ENCODE measurements at regions not wholly inside any gene's neighbourhood (a gene's known extent, or its start where the extent isn't known, plus 50 kb on each side); places are given as distances from the start of the nearest gene placed in this dataset.

DNA sequence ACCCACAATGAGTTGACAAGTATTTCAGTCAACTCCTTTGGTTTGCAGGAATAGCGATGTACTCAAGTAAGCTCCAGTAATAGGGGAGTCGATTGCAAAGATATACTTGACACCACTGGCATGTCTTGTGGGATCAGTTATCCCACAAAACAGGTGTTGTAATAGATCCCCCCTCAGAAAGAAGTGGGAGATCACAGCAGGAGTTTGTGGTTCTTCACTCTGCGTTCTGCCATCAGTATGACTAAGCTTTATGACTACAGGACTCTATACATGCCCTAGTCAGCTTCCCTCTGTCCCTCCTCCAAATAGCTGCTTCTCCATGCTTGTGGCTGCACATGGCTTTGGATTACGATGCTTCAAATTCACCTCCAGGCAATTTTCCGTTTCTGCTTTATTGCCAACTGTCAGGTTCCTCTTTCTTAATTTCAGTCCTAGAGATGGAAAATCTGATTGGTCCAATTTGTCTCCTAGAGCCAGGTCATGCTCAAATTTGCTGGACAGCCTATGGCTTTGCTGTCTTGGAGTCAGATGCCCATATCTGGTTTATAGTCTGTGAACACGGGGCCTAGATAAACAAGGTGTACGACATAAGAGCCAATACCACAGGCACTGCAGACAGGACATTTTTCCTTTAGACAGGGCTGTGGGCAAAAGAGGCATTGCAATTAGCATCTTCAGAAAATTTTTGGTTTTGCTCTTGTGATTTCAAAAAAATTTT, 221.7 kb downstream of the PAX3 start:
- no peak for TF ChIP-seq EZH2phosphoT487 (IDR thresholded peaks at IDR 0.05; ENCODE audit: insufficient read depth, low read depth)
- TF ChIP-seq EZH2 (IDR thresholded peaks at IDR 0.05; ENCODE audit: insufficient read depth, poor library complexity, severe bottlenecking) = no peak
- H3K27me3 ChIP-seq (replicated peaks; ENCODE audit: insufficient read depth) = no peaks in the 10 kb centered on the region; the same call in 1 of the 2 replicates
- no peak overlapping the region for H3K4me3 ChIP-seq
- no peaks in the 10 kb centered on the region for H3F3A ChIP-seq (ENCODE audit: insufficient read depth)
- H3K9me3 ChIP-seq (ENCODE audit: low read depth) = no peaks in the 10 kb centered on the region
- H3K27ac ChIP-seq = no peak overlapping the region
- no peaks in the 10 kb centered on the region for H3K79me2 ChIP-seq (ENCODE audit: insufficient read depth)
- 37 to 44% methylated on average over 7 of the region's 7 CpGs for WGBS, 2 experiments (ENCODE audit: low coverage in 1 of 2, low lambda C conversion rate in 2 of 2, missing lambda C conversion rate in 2 of 2)
- H2AFZ ChIP-seq = no peak overlapping the region
- in situ Hi-C loops (cut with MboI) = no loop called here
- no peaks in the 10 kb centered on the region for H3K9me2 ChIP-seq (ENCODE audit: insufficient read depth)
- H3K4me2 ChIP-seq (ENCODE audit: unreplicated experiment) = no peak overlapping the region
- H3K36me3 ChIP-seq (ENCODE audit: low read depth) = no peaks in the 10 kb centered on the region
- H4K20me1 ChIP-seq (ENCODE audit: insufficient read depth) = no peaks in the 10 kb centered on the region
- no peak for DNase-seq
- H3K4me1 ChIP-seq (ENCODE audit: insufficient read depth) = no peaks in the 10 kb centered on the region
- H3K9ac ChIP-seq = no peak overlapping the region

DNA sequence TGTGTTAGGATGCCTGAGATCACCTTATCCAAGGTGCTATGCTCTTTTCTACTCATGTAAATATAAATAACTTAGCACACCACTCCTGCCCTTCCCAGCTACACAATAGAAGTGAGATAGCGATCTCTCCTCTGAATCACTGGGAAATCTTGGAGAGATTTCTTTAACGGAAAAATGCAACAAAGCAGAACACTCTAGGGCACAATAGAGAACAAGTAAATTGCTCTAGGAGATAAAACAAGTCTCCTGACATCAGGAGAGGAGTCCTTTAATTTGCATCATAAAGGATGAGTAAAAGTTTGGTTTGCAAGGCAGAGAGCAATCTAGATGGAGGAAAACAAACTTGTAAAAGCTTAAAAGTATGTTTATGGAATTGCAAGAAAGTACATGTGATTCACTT, 224.1 kb downstream of the PAX3 start:
- Histone ChIP-seq H3K36me3 (ENCODE audit: low read depth) (no peaks in the 10 kb centered on the region), H3K4me2 (ENCODE audit: unreplicated experiment) (no peak overlapping the region), H3K4me3 (no peak overlapping the region), H3K9me3 (ENCODE audit: low read depth) (no peaks in the 10 kb centered on the region), H3K27ac (no peak overlapping the region), H2AFZ (no peak overlapping the region), H3K9me2 (ENCODE audit: insufficient read depth) (no peaks in the 10 kb centered on the region), H4K20me1 (ENCODE audit: insufficient read depth) (no peaks in the 10 kb centered on the region), H3K9ac (no peak overlapping the region), H3F3A (ENCODE audit: insufficient read depth) (no peaks in the 10 kb centered on the region), H3K79me2 (ENCODE audit: insufficient read depth) (no peaks in the 10 kb centered on the region), H3K4me1 (ENCODE audit: insufficient read depth) (no peaks in the 10 kb centered on the region), H3K27me3 (replicated peaks; ENCODE audit: insufficient read depth) (no peaks in the 10 kb centered on the region)
- in situ Hi-C loops (cut with MboI) = loop anchor here (25.0 kb wide), 1 partner anchor 488 kb away; no protein-coding TSS in a partner anchor
- TF ChIP-seq EZH2phosphoT487 (IDR thresholded peaks at IDR 0.05; ENCODE audit: insufficient read depth, low read depth) = no peak
- no peak for TF ChIP-seq EZH2 (IDR thresholded peaks at IDR 0.05; ENCODE audit: insufficient read depth, poor library complexity, severe bottlenecking)
- WGBS, 2 experiments (ENCODE audit: low coverage in 1 of 2, low lambda C conversion rate in 2 of 2, missing lambda C conversion rate in 2 of 2) = 3 to 6% methylated on average over 2 of the region's 2 CpGs
- no peak for DNase-seq

GRCh38 chr2:222071911-222072310, 226.9 kb downstream of the PAX3 start:
- Histone ChIP-seq H3F3A (ENCODE audit: insufficient read depth) (no peaks in the 10 kb centered on the region), H3K9me3 (ENCODE audit: low read depth) (no peaks in the 10 kb centered on the region), H4K20me1 (ENCODE audit: insufficient read depth) (no peaks in the 10 kb centered on the region), H2AFZ (no peak overlapping the region), H3K9ac (no peak overlapping the region), H3K4me1 (ENCODE audit: insufficient read depth) (no peaks in the 10 kb centered on the region), H3K27ac (no peak overlapping the region), H3K4me2 (ENCODE audit: unreplicated experiment) (no peak overlapping the region), H3K27me3 (replicated peaks; ENCODE audit: insufficient read depth) (no peaks in the 10 kb centered on the region), H3K79me2 (ENCODE audit: insufficient read depth) (no peaks in the 10 kb centered on the region), H3K36me3 (ENCODE audit: low read depth) (no peaks in the 10 kb centered on the region), H3K4me3 (no peak overlapping the region), H3K9me2 (ENCODE audit: insufficient read depth) (no peaks in the 10 kb centered on the region)
- no peak for TF ChIP-seq EZH2phosphoT487 (IDR thresholded peaks at IDR 0.05; ENCODE audit: insufficient read depth, low read depth)
- 32 to 45% methylated on average over 2 of the region's 2 CpGs for WGBS, 2 experiments (ENCODE audit: low coverage in 1 of 2, low lambda C conversion rate in 2 of 2, missing lambda C conversion rate in 2 of 2)
- no peak for DNase-seq
- in situ Hi-C loops (cut with MboI) = loop anchor here (25.0 kb wide), 1 partner anchor 490 kb away; no protein-coding TSS in a partner anchor

GRCh38 chr2:222064286-222064685, 234.5 kb downstream of the PAX3 start:
- in situ Hi-C loops (cut with MboI) = loop anchor here (25.0 kb wide), 1 partner anchor 498 kb away; no protein-coding TSS in a partner anchor
- Histone ChIP-seq H3K27me3 (replicated peaks; ENCODE audit: insufficient read depth) (peaks cover 30% of the 10 kb centered on the region), H3K4me1 (ENCODE audit: insufficient read depth) (no peaks in the 10 kb centered on the region), H3K9me2 (ENCODE audit: insufficient read depth) (no peaks in the 10 kb centered on the region), H2AFZ (no peak overlapping the region), H3K9me3 (ENCODE audit: low read depth) (no peaks in the 10 kb centered on the region), H3K27ac (no peak overlapping the region), H3F3A (ENCODE audit: insufficient read depth) (no peaks in the 10 kb centered on the region), H3K4me2 (ENCODE audit: unreplicated experiment) (no peak overlapping the region), H3K4me3 (no peak overlapping the region), H3K79me2 (ENCODE audit: insufficient read depth) (no peaks in the 10 kb centered on the region), H3K9ac (no peak overlapping the region), H4K20me1 (ENCODE audit: insufficient read depth) (no peaks in the 10 kb centered on the region), H3K36me3 (ENCODE audit: low read depth) (no peaks in the 10 kb centered on the region)
- no peak for DNase-seq
- TF ChIP-seq EZH2phosphoT487 (IDR thresholded peaks at IDR 0.05; ENCODE audit: insufficient read depth, low read depth) = no peak
- no peak for TF ChIP-seq EZH2 (IDR thresholded peaks at IDR 0.05; ENCODE audit: insufficient read depth, poor library complexity, severe bottlenecking)
- 64 to 68% methylated on average over 2 of the region's 2 CpGs for WGBS, 2 experiments (ENCODE audit: low coverage in 1 of 2, low lambda C conversion rate in 2 of 2, missing lambda C conversion rate in 2 of 2)
